ENCODE measurements at regions not wholly inside any gene's neighbourhood (a gene's known extent, or its start where the extent isn't known, plus 50 kb on each side); places are given as distances from the start of the nearest gene placed in this dataset.

- TF ChIP-seq CTCF (conservative IDR thresholded peaks at IDR 0.05; ENCODE audit: low read length) (no peak), EZH2phosphoT487 (IDR thresholded peaks at IDR 0.05; ENCODE audit: borderline replicate concordance, low read depth, low read length) (no peak)
These were observed 677.9 kb downstream of the DTWD2 start for GRCh38 chr5:118310401-118310800.
